Muscle layer of duodenum (tissue), 2 donors: ENCODE measurements at regions not wholly inside any gene's neighbourhood (a gene's known extent, or its start where the extent isn't known, plus 50 kb on each side); places are given as distances from the start of the nearest gene placed in this dataset.

Source experiments
- H3K27ac ChIP-seq: one replicate; pipeline ENCODE4 v1.7.0; 2013; ENCODE audit warnings: mild to moderate bottlenecking, low read length
- H3K27me3 ChIP-seq: one replicate; pipeline ENCODE4 v1.7.0; 2013; ENCODE audit warnings: low read depth, mild to moderate bottlenecking, control low read depth, low read length
- H3K36me3 ChIP-seq, 2 donors: one replicate each; pipeline ENCODE4 v1.7.0; 2013; ENCODE audit warnings: low read length in 2 of 2, control low read depth in 1 of 2, mild to moderate bottlenecking in 1 of 2; ENCODE audit not compliant: insufficient read depth in 2 of 2, control insufficient read depth in 1 of 2
- H3K4me1 ChIP-seq, 2 donors: one replicate each; pipeline ENCODE4 v1.7.0; 2013; ENCODE audit warnings: low read length in 2 of 2, mild to moderate bottlenecking in 2 of 2, control low read depth in 1 of 2, moderate library complexity in 1 of 2; ENCODE audit not compliant: insufficient read depth in 2 of 2, control insufficient read depth in 1 of 2
- H3K4me3 ChIP-seq, 2 donors: one replicate each; pipeline ENCODE4 v1.7.0; 2013; ENCODE audit warnings: low read length in 2 of 2, low read depth in 1 of 2, mild to moderate bottlenecking in 1 of 2
- H3K9me3 ChIP-seq, 2 donors: one replicate each; pipeline ENCODE4 v1.7.0; 2013; ENCODE audit warnings: low read length in 2 of 2, control low read depth in 1 of 2, mild to moderate bottlenecking in 1 of 2; ENCODE audit not compliant: control insufficient read depth in 1 of 2
- donor health status: healthy.

- Histone ChIP-seq H3K27me3 (no peaks in the 10 kb centered on the region), H3K4me1 (peaks cover 0 to 10% of the 10 kb centered on the region in 2 donors), H3K9me3 (peaks cover 4 to 5% of the 10 kb centered on the region in 2 donors), H3K36me3 (no peaks in the 10 kb centered on the region), H3K4me3 (no peak overlapping the region), H3K27ac (no peak overlapping the region)
Measured at GRCh38 chr3:20669184-20669583, 483.2 kb upstream of the SGO1 start.

GRCh38 chr3:20668411-20668810 lies 482.4 kb upstream of the SGO1 start:
- Histone ChIP-seq H3K27me3 (no peaks in the 10 kb centered on the region), H3K9me3 (no peaks in the 10 kb centered on the region), H3K4me1 (peaks cover 0 to 10% of the 10 kb centered on the region in 2 donors), H3K36me3 (no peaks in the 10 kb centered on the region), H3K4me3 (no peak overlapping the region), H3K27ac (no peak overlapping the region)

GRCh38 chr3:20666091-20666490 lies 480.1 kb upstream of the SGO1 start:
- Histone ChIP-seq H3K27me3 (no peaks in the 10 kb centered on the region), H3K36me3 (no peaks in the 10 kb centered on the region), H3K4me3 (no peak overlapping the region), H3K27ac (no peak overlapping the region), H3K4me1 (peaks cover 0 to 10% of the 10 kb centered on the region in 2 donors), H3K9me3 (no peaks in the 10 kb centered on the region)

GRCh38 chr3:20658491-20658890 lies 472.5 kb upstream of the SGO1 start:
- no peaks in the 10 kb centered on the region for H3K4me1 ChIP-seq
- no peak overlapping the region for H3K27ac ChIP-seq
- no peaks in the 10 kb centered on the region for H3K36me3 ChIP-seq
- peaks cover 0 to 2% of the 10 kb centered on the region in 2 donors for H3K9me3 ChIP-seq
- no peak overlapping the region for H3K4me3 ChIP-seq
- H3K27me3 ChIP-seq: no peaks in the 10 kb centered on the region

- Histone ChIP-seq H3K36me3 (no peaks in the 10 kb centered on the region), H3K4me1 (no peaks in the 10 kb centered on the region), H3K27me3 (no peaks in the 10 kb centered on the region), H3K9me3 (peaks cover 0 to 2% of the 10 kb centered on the region in 2 donors), H3K4me3 (no peak overlapping the region), H3K27ac (no peak overlapping the region)
Measured at GRCh38 chr3:20657560-20657959, 471.6 kb upstream of the SGO1 start.

GRCh38 chr3:20652231-20652986 lies 466.4 kb upstream of the SGO1 start:
- Histone ChIP-seq H3K27ac (no peak overlapping the region), H3K4me3 (no peak overlapping the region), H3K27me3 (no peaks in the 10 kb centered on the region), H3K9me3 (peaks cover 0 to 2% of the 10 kb centered on the region in 2 donors), H3K4me1 (no peaks in the 10 kb centered on the region), H3K36me3 (no peaks in the 10 kb centered on the region)

GRCh38 chr3:20648921-20649381 lies 462.9 kb upstream of the SGO1 start:
- Histone ChIP-seq H3K9me3 (no peaks in the 10 kb centered on the region), H3K36me3 (no peaks in the 10 kb centered on the region), H3K4me1 (no peaks in the 10 kb centered on the region), H3K27ac (no peak overlapping the region), H3K27me3 (no peaks in the 10 kb centered on the region), H3K4me3 (no peak overlapping the region)

- H3K9me3 ChIP-seq: no peaks in the 10 kb centered on the region
- H3K27ac ChIP-seq: no peak overlapping the region
- H3K4me1 ChIP-seq: no peaks in the 10 kb centered on the region
- H3K27me3 ChIP-seq: no peaks in the 10 kb centered on the region
- H3K4me3 ChIP-seq: no peak overlapping the region
- no peaks in the 10 kb centered on the region for H3K36me3 ChIP-seq
Measured at GRCh38 chr3:20648294-20648693, 462.3 kb upstream of the SGO1 start.

- Histone ChIP-seq H3K4me3 (no peak overlapping the region), H3K27me3 (no peaks in the 10 kb centered on the region), H3K36me3 (no peaks in the 10 kb centered on the region), H3K4me1 (no peaks in the 10 kb centered on the region), H3K9me3 (no peaks in the 10 kb centered on the region), H3K27ac (no peak overlapping the region)
Measured at GRCh38 chr3:20646425-20646824, 460.4 kb upstream of the SGO1 start.

- no peaks in the 10 kb centered on the region for H3K9me3 ChIP-seq
- H3K27ac ChIP-seq: no peak overlapping the region
- no peaks in the 10 kb centered on the region for H3K27me3 ChIP-seq
- H3K4me1 ChIP-seq: no peaks in the 10 kb centered on the region
- no peaks in the 10 kb centered on the region for H3K36me3 ChIP-seq
- no peak overlapping the region for H3K4me3 ChIP-seq
Measured at GRCh38 chr3:20645340-20645739, 459.3 kb upstream of the SGO1 start.

GRCh38 chr3:20637729-20638128 lies 451.7 kb upstream of the SGO1 start:
- H3K27ac ChIP-seq: no peak overlapping the region
- H3K27me3 ChIP-seq: no peaks in the 10 kb centered on the region
- no peak overlapping the region for H3K4me3 ChIP-seq
- no peaks in the 10 kb centered on the region for H3K36me3 ChIP-seq
- no peaks in the 10 kb centered on the region for H3K9me3 ChIP-seq
- no peaks in the 10 kb centered on the region for H3K4me1 ChIP-seq

- no peaks in the 10 kb centered on the region for H3K4me1 ChIP-seq
- H3K27ac ChIP-seq: no peak overlapping the region
- no peaks in the 10 kb centered on the region for H3K36me3 ChIP-seq
- H3K4me3 ChIP-seq: no peak overlapping the region
- no peaks in the 10 kb centered on the region for H3K27me3 ChIP-seq
- H3K9me3 ChIP-seq: no peaks in the 10 kb centered on the region
Measured at GRCh38 chr3:20622304-20622703, 436.3 kb upstream of the SGO1 start.
